HPDE6-E6E7 (cell line): ENCODE measurements at regions not wholly inside any gene's neighbourhood (a gene's known extent, or its start where the extent isn't known, plus 50 kb on each side); places are given as distances from the start of the nearest gene placed in this dataset.

Experiments used
- DNase-seq: peaks from one replicate; pipeline ENCODE4 v3.0.0; 2011; ENCODE audit warnings: missing footprints; ENCODE audit errors: extremely low spot score

- DNase-seq = no peak
Measured at GRCh38 chr2:58971511-58972360, 730.6 kb upstream of the FANCL start.

- no peak for DNase-seq
Measured at GRCh38 chr2:58970365-58970764, 729.2 kb upstream of the FANCL start.

- DNase-seq = no peak
Measured at GRCh38 chr2:58968885-58969284, 727.8 kb upstream of the FANCL start.

GRCh38 chr2:58967736-58968135 lies 726.6 kb upstream of the FANCL start:
- no peak for DNase-seq

GRCh38 chr2:58965602-58966001 lies 724.5 kb upstream of the FANCL start:
- DNase-seq = no peak

- no peak for DNase-seq
Measured at GRCh38 chr2:58959996-58960395, 718.9 kb upstream of the FANCL start.

GRCh38 chr2:58957188-58957840 lies 716.2 kb upstream of the FANCL start:
- DNase-seq = no peak

GRCh38 chr2:58954880-58955385 lies 713.8 kb upstream of the FANCL start:
- DNase-seq = no peak

GRCh38 chr2:58951722-58952121 lies 710.6 kb upstream of the FANCL start:
- DNase-seq = no peak

GRCh38 chr2:58950795-58951462 lies 709.8 kb upstream of the FANCL start:
- no peak for DNase-seq

- DNase-seq = no peak
Measured at GRCh38 chr2:58939388-58939787, 698.3 kb upstream of the FANCL start.

- DNase-seq = no peak
Measured at GRCh38 chr2:58938988-58939387, 697.9 kb upstream of the FANCL start.

GRCh38 chr2:58932801-58933200 lies 691.7 kb upstream of the FANCL start:
- DNase-seq = no peak

GRCh38 chr2:58930537-58930936 lies 689.4 kb upstream of the FANCL start:
- DNase-seq = no peak

- no peak for DNase-seq
Measured at GRCh38 chr2:58928973-58929372, 687.8 kb upstream of the FANCL start.

GRCh38 chr2:58928391-58928790 lies 687.3 kb upstream of the FANCL start:
- no peak for DNase-seq

- DNase-seq = no peak
Measured at GRCh38 chr2:58926112-58926511, 685.0 kb upstream of the FANCL start.

- no peak for DNase-seq
Measured at GRCh38 chr2:58925676-58926081, 684.6 kb upstream of the FANCL start.

GRCh38 chr2:58923869-58924268 lies 682.7 kb upstream of the FANCL start:
- DNase-seq = no peak

- DNase-seq = no peak
Measured at GRCh38 chr2:58922245-58922644, 681.1 kb upstream of the FANCL start.

GRCh38 chr2:58921676-58922075 lies 680.6 kb upstream of the FANCL start:
- DNase-seq = no peak

GRCh38 chr2:58920001-58920400 lies 678.9 kb upstream of the FANCL start:
- DNase-seq = no peak

- DNase-seq = no peak
Measured at GRCh38 chr2:58919316-58919715, 678.2 kb upstream of the FANCL start.
